Mucosa of gallbladder (tissue), 1 donor: ENCODE measurements at regions not wholly inside any gene's neighbourhood (a gene's known extent, or its start where the extent isn't known, plus 50 kb on each side); places are given as distances from the start of the nearest gene placed in this dataset.
"Not testable (repeated sequence)": the region's sequence is repeated elsewhere in the genome, so short reads cannot be mapped to it uniquely, and the experiment has no call there.

Source experiments
- DNase-seq: peaks from one replicate; pipeline ENCODE4 v3.0.0-alpha.2; 2020; ENCODE audit warnings: low spot score
- donor health status: DM: no; HTN: no; CAD: no.

DNA sequence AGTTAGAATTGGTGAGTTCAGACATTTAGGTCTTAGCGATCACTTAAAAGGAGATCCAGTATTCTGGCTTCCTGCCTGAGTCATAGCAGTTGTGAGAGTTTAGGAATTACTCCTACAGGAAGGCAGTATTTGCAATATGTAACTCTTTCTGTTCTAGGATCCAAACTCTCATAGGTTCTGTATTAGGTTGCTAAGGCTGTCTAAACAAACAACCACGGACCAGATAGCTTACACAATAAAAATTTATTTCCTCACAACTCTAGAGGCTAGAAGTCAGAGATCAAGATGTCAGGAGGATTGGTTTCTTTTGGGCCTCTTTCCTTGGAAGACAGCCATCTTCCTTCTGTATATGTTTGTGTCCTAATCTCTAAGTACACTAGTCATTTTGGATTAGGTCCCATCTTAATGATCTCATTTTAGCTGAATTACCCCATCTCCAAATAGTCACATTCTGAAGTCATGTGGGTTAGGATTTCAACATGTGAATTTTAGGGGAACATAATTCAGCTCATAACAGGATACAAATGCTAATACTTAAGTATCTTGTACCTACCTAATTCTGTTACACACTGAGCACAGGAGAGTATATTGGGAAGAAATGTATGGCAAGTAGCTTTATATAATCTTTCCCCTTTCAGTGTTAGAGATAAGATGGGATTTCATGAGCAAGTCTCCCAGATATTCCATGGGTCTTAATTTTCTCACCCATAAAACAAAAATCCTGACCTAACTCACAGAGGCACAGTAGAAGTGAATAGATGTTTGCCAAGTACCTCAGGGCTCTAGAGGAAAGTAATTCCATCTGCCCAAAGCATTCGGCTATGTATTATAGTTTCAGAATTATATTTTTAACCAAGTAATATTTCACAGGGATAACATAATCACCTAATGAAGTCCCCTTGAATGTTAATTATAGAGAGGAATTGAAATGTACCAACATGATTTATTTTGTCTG lies 144.4 kb downstream of the PTBP2 start:
- no peak for DNase-seq

DNA sequence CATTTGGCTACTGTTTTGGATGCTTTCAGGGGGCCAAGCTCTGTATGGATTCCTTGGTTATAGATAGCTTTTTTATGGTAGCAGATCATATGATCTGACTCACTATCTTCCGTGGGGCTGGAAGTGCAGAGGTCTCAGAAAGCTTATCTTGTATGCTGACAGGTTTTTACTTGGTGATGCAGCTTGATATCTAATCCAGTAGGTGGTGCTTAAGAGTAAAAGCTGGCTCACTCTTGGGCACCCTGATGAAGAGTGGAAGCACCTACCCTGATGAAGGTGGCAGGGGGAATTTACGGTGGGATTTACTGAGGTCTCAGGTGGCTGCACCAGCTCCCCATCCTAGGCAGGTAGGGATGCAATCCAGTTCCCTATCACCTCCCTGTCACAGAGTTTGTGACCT lies 151.2 kb downstream of the PTBP2 start:
- no peak for DNase-seq

GRCh38 chr1:96878640-96879039 lies 157.1 kb downstream of the PTBP2 start:
- no peak for DNase-seq

DNA sequence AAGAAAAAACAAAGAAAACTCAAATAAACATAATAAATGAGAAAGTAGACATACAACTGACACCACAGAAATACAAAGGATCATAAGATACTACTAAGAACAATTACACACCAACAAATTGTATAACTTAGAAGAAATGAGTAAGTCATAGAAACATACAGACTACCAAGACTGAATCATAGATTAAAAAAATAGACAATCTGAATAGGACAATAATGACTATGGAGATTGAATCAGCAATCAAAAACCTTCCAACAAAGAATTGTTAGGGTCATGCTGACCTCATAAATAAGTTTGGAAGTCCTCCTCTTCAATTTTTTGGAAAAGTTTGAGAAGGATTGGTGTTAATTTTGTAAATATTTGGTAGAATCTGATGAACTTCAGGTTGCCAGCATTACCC lies 159.0 kb downstream of the PTBP2 start:
- DNase-seq: no peak

GRCh38 chr1:96882096-96882495 lies 160.5 kb downstream of the PTBP2 start:
- DNase-seq: no peak

GRCh38 chr1:96886474-96886873 lies 164.9 kb downstream of the PTBP2 start:
- DNase-seq: no peak

DNA sequence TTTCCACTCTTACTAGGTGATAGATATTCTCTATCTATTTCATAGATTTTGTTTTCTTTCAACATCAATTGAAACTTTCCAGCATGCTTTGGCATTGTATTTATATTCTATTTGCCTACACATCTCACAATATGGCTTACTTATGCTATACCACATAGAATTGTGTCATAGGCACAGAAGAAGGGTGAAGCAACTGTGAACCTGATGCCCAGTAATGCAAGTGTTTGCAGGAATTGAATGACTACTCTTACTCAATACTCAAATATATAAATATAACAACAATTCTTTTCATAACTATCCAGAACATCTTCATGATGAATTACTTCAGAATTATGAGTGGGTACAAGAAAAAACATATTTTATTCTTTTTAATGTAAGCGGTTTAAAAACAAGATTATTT lies 165.9 kb downstream of the PTBP2 start:
- DNase-seq: no peak

DNA sequence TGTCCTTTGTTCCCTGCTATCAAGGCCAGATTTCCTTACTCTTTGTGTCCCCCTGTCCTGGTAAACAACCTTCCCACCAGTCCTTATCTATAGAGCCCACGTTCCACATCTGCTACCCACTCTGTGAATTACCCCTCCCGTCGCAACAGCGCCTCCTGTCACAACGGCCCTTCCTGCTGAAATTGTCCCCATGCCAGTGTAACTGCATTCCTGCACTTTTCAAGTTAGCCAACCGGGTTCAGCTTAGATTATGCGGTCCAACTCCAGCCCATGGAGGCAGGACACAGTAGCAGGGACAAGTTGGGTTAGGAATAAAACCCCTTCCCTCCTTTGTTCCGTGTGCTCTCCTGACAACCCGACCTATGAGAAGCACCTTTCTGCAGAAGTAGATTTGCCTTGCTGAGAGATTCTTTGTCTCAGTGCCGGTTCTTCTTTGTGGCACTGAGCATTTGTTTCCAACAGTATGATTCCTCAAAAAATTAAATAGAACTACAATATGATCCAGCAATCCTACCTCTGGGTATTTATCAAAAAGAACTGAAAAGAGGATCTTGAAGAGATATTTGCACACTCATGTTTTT lies 180.3 kb downstream of the PTBP2 start:
- no peak for DNase-seq

GRCh38 chr1:96912248-96912647 lies 190.7 kb downstream of the PTBP2 start:
- no peak for DNase-seq

- DNase-seq: not testable (repeated sequence)
These were observed 194.1 kb downstream of the PTBP2 start for GRCh38 chr1:96915701-96916100.

GRCh38 chr1:96918406-96918805 lies 196.8 kb downstream of the PTBP2 start:
- no peak for DNase-seq

- no peak for DNase-seq
These were observed 200.6 kb downstream of the PTBP2 start for GRCh38 chr1:96922181-96922580.

- DNase-seq: no peak
These were observed 202.2 kb downstream of the PTBP2 start for GRCh38 chr1:96923753-96924152.

DNA sequence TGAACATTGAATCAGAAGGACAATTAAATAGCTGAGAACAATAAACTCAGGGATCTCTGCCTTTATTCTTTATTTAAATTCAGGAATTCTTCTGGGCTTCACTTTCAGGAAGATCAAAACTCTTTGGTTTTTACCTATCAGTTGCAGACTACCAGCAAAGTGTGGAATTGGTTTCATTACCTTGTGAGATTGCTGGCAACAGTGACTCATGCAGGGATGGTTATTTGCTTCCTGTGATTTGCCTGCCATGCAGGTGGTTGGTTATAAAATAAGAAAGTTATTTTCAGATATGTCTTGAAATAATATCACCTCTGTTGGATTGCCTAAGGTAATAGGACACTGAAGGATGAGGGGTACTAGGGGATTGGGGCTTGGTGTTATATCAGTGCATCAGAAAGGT lies 204.6 kb downstream of the PTBP2 start:
- DNase-seq: no peak

DNA sequence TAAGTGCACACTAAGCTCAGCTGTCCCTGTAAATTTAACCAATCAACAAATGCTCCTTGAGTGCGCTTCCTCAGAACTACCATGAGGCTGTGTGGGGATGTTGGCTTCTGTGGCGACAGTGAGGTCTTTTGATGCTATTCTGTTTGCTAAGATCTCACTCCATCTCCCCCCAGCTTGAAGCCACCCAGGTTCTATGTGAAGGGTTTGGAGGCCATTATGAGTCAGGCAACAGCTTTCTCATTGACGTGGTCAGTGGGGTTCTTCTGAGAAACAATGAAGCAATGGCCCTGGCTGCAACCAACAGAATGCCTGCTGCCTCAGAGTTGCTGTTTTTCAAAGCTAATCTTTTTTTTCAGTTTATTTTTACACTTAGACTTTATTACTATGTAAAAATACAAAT lies 205.5 kb downstream of the PTBP2 start:
- no peak for DNase-seq

- DNase-seq: no peak
These were observed 209.6 kb downstream of the PTBP2 start for GRCh38 chr1:96931136-96931535.

GRCh38 chr1:96934282-96934681 lies 212.7 kb downstream of the PTBP2 start:
- peak; percentile 16 for DNase-seq

GRCh38 chr1:96944432-96945092 lies 223.0 kb downstream of the PTBP2 start:
- DNase-seq: no peak

DNA sequence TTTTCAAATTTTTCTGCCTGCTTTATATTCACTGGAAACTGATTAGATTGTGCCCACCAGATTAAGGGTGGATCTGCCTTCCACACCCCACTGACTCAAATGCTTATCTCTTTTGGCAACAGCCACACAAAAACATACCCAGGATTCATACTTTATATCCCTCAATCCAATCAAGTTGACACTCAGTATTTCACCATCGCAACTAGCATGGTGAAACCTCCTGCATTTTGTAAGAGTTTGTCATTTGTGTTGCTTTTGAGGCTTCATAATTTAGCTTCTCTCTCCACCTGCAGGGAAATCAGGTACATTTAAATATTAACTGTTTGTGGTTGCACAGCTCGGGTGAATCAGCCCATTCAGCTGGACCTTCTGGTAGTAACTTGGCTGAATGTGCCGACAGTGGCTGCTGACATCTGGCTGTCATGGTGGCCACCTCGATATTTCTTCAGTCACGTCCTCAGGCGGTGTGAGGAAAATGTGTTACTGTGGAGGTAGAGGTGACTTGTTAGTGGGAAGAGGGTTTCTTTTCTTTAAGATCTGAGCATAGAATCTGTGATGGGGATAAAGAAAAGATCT lies 224.0 kb downstream of the PTBP2 start:
- no peak for DNase-seq

- DNase-seq: no peak
These were observed 233.9 kb downstream of the PTBP2 start for GRCh38 chr1:96955307-96956012.

DNA sequence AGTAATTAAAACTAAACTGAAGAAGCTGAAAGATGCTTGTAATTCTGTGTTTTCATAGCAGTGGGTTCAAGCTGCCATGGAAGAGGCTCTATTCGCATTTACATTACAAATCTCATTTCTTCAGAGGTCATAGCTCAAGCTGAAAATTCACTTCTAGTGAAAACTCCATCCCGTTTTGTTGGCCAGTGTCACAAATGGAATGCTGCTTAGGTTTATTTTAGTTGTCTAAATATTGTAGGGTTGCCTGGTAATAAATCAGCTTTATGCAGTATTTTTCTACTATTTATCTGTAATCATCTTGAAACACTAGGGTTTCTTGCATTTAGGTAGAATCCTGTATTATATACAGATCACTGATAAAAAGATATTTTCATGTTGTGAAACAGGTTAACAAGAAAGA lies 240.6 kb downstream of the PTBP2 start:
- no peak for DNase-seq

GRCh38 chr1:96962751-96963211 lies 241.2 kb downstream of the PTBP2 start:
- DNase-seq: peak; percentile 17
